Uterus (tissue), 2 donors: ENCODE measurements at regions not wholly inside any gene's neighbourhood (a gene's known extent, or its start where the extent isn't known, plus 50 kb on each side); places are given as distances from the start of the nearest gene placed in this dataset.

ENCODE experiments used
- POLR2A ChIP-seq, 2 donors: fragments of 450-650 bp; IDR thresholded peaks; one replicate each; pipeline ENCODE4 v1.6.1; 2016; ENCODE audit warnings: antibody characterized with exemption in 2 of 2, mild to moderate bottlenecking in 1 of 2, moderate library complexity in 1 of 2
- TF ChIP-seq, protein P1 (sequence below), 4 experiments: fragments of 200-600 bp in 2 of 4; fragments of 450-650 bp in 2 of 4; sonication (generic) in 2 of 4; IDR thresholded peaks; one replicate each; pipeline ENCODE4 v1.5.1; 2016 to 2019; ENCODE audit warnings: antibody characterized with exemption in 4 of 4, mild to moderate bottlenecking in 2 of 4, moderate library complexity in 1 of 4

- TF ChIP-seq, protein P1, sequence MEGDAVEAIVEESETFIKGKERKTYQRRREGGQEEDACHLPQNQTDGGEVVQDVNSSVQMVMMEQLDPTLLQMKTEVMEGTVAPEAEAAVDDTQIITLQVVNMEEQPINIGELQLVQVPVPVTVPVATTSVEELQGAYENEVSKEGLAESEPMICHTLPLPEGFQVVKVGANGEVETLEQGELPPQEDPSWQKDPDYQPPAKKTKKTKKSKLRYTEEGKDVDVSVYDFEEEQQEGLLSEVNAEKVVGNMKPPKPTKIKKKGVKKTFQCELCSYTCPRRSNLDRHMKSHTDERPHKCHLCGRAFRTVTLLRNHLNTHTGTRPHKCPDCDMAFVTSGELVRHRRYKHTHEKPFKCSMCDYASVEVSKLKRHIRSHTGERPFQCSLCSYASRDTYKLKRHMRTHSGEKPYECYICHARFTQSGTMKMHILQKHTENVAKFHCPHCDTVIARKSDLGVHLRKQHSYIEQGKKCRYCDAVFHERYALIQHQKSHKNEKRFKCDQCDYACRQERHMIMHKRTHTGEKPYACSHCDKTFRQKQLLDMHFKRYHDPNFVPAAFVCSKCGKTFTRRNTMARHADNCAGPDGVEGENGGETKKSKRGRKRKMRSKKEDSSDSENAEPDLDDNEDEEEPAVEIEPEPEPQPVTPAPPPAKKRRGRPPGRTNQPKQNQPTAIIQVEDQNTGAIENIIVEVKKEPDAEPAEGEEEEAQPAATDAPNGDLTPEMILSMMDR (IDR thresholded peaks at IDR 0.05): no peak
- TF ChIP-seq POLR2A (IDR thresholded peaks at IDR 0.05): no peak
Observed at GRCh38 chr2:216758256-216759155, 63.2 kb upstream of the IGFBP5 start.
